Caco-2 (cell line): ENCODE measurements at regions not wholly inside any gene's neighbourhood (a gene's known extent, or its start where the extent isn't known, plus 50 kb on each side); places are given as distances from the start of the nearest gene placed in this dataset.
"Not testable (repeated sequence)": the region's sequence is repeated elsewhere in the genome, so short reads cannot be mapped to it uniquely, and the experiment has no call there.

Experiments
- BruUV-seq: library from RNA; stranded (reverse); fragments of 400-500 nt; replicated peaks from 2 replicates; lab custom pipeline; 2021; lab: Mats Ljungman, UMichigan
- CTCF ChIA-PET: fragments of 300-600 bp; sonication (Branson Sonifier 250); formaldehyde crosslinking; loops from one replicate; lab custom pipeline; 2022; ENCODE audit warnings: antibody characterized with exemption; lab: Charles Lee
- POLR2A ChIA-PET: fragments of 300-600 bp; sonication (Branson Sonifier 250); formaldehyde crosslinking; loops from one replicate; lab custom pipeline; 2022; ENCODE audit warnings: antibody characterized with exemption; lab: Charles Lee
- DNase-seq, 2 experiments: peaks; one replicate each; pipeline versions ENCODE4 v3.0.0 to v3.0.0-alpha.2; 2020 to 2022
- H3K27me3 ChIP-seq: replicated peaks from 2 replicates; pipeline ENCODE4 v1.6.0; 2011; ENCODE audit warnings: low read length; ENCODE audit not compliant: control insufficient read depth, insufficient read depth
- H3K36me3 ChIP-seq: 2 replicates; pipeline ENCODE4 v1.5.1; 2011; ENCODE audit warnings: low read length; ENCODE audit not compliant: control insufficient read depth, insufficient read depth
- H3K4me1 ChIP-seq: fragments of 250-450 bp; sonication (Bioruptor Pico); 2 replicates; pipeline ENCODE4 v1.5.1; 2020; ENCODE audit warnings: mild to moderate bottlenecking
- H3K4me3 ChIP-seq: 2 replicates; pipeline ENCODE4 v1.5.1; 2011; ENCODE audit warnings: low read depth, mild to moderate bottlenecking, control low read depth, low read length
- H3K9me3 ChIP-seq: fragments of 250-450 bp; sonication (Bioruptor Pico); 2 replicates; pipeline ENCODE4 v1.5.1; 2020; ENCODE audit warnings: mild to moderate bottlenecking, moderate library complexity
- H3K27ac Mint-ChIP-seq: one replicate; pipeline ENCODE4 v1.8.0; 2022; ENCODE audit warnings: mixed read lengths; ENCODE audit not compliant: unreplicated experiment
- H3K27me3 Mint-ChIP-seq: one replicate; pipeline ENCODE4 v1.8.0; 2022; ENCODE audit warnings: mixed read lengths; ENCODE audit not compliant: insufficient read depth, unreplicated experiment
- H3K36me3 Mint-ChIP-seq: one replicate; pipeline ENCODE4 v1.8.0; 2022; ENCODE audit warnings: mild to moderate bottlenecking, mixed read lengths; ENCODE audit not compliant: insufficient read depth, unreplicated experiment
- H3K4me1 Mint-ChIP-seq: one replicate; pipeline ENCODE4 v1.8.0; 2022; ENCODE audit warnings: low read depth, mixed read lengths; ENCODE audit not compliant: unreplicated experiment
- H3K4me3 Mint-ChIP-seq: one replicate; pipeline ENCODE4 v1.8.0; 2022; ENCODE audit warnings: mild to moderate bottlenecking, moderate library complexity, mixed read lengths; ENCODE audit not compliant: unreplicated experiment
- H3K9me3 Mint-ChIP-seq: one replicate; pipeline ENCODE4 v1.8.0; 2022; ENCODE audit warnings: mixed read lengths; ENCODE audit not compliant: unreplicated experiment
- intact Hi-C: fragments of 100-400 bp; cut with micrococcal nuclease; formaldehyde crosslinking; loops from one replicate; pipeline ENCODE4 v1.10.0; 2022; ENCODE audit not compliant: unreplicated experiment
- TF ChIP-seq, protein P1 (sequence below), 2 experiments: fragments of 200-600 bp in 1 of 2; IDR thresholded peaks; 1 replicate in 1 of 2; 2 replicates in 1 of 2; pipeline versions ENCODE4 v1.5.1 to v1.8.0; 2011 to 2022; ENCODE audit warnings: antibody characterized with exemption in 1 of 2, control low read depth in 1 of 2, inconsistent platforms in 1 of 2, low read depth in 1 of 2, low read length in 1 of 2, mild to moderate bottlenecking in 1 of 2, moderate library complexity in 1 of 2; ENCODE audit not compliant: insufficient read depth in 1 of 2, severe bottlenecking in 1 of 2, unreplicated experiment in 1 of 2

- Histone ChIP-seq H3K4me3 (no peak overlapping the region), H3K36me3 (no peaks in the 10 kb centered on the region), H3K27me3 (no peaks in the 10 kb centered on the region), H3K9me3 (no peaks in the 10 kb centered on the region), H3K4me1 (no peaks in the 10 kb centered on the region)
- Mint-ChIP-seq H3K36me3 (no peaks in the 10 kb centered on the region), H3K4me1 (no peaks in the 10 kb centered on the region), H3K4me3 (no peak overlapping the region), H3K27ac (no peak overlapping the region), H3K9me3 (no peaks in the 10 kb centered on the region), H3K27me3 (peaks cover 6% of the 10 kb centered on the region)
- POLR2A ChIA-PET = no interaction called here
- CTCF ChIA-PET = interaction anchor here (0.6 kb wide), 1 partner anchor 97 kb away, joined by 3 read pairs; no protein-coding TSS in a partner anchor
- TF ChIP-seq, protein P1, sequence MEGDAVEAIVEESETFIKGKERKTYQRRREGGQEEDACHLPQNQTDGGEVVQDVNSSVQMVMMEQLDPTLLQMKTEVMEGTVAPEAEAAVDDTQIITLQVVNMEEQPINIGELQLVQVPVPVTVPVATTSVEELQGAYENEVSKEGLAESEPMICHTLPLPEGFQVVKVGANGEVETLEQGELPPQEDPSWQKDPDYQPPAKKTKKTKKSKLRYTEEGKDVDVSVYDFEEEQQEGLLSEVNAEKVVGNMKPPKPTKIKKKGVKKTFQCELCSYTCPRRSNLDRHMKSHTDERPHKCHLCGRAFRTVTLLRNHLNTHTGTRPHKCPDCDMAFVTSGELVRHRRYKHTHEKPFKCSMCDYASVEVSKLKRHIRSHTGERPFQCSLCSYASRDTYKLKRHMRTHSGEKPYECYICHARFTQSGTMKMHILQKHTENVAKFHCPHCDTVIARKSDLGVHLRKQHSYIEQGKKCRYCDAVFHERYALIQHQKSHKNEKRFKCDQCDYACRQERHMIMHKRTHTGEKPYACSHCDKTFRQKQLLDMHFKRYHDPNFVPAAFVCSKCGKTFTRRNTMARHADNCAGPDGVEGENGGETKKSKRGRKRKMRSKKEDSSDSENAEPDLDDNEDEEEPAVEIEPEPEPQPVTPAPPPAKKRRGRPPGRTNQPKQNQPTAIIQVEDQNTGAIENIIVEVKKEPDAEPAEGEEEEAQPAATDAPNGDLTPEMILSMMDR (IDR thresholded peaks at IDR 0.05; ENCODE audit: insufficient read depth in 1 of 2, low read depth in 1 of 2, low read length in 1 of 2, severe bottlenecking in 1 of 2, unreplicated experiment in 1 of 2) = no peak
- DNase-seq = no peak
- intact Hi-C loops = no loop called here
- no TSS peak for BruUV-seq
These were observed 108.2 kb downstream of the RAP2A start for GRCh38 chr13:97542102-97542685.

- CTCF ChIA-PET = interaction anchor here (0.6 kb wide), 1 partner anchor 30 kb away, joined by 3 read pairs; no protein-coding TSS in a partner anchor
- H3K4me1 Mint-ChIP-seq = no peaks in the 10 kb centered on the region
- BruUV-seq = no TSS peak
- H3K4me1 ChIP-seq = no peaks in the 10 kb centered on the region
- POLR2A ChIA-PET = no interaction called here
- intact Hi-C loops = no loop called here
- H3K27me3 ChIP-seq = no peaks in the 10 kb centered on the region
- H3K4me3 Mint-ChIP-seq = no peak overlapping the region
- H3K9me3 ChIP-seq = no peaks in the 10 kb centered on the region
- TF ChIP-seq, protein P1 (IDR thresholded peaks at IDR 0.05; ENCODE audit: insufficient read depth in 1 of 2, low read depth in 1 of 2, low read length in 1 of 2, severe bottlenecking in 1 of 2, unreplicated experiment in 1 of 2) = no peak
- no peaks in the 10 kb centered on the region for H3K36me3 ChIP-seq
- H3K9me3 Mint-ChIP-seq = no peaks in the 10 kb centered on the region
- no peaks in the 10 kb centered on the region for H3K36me3 Mint-ChIP-seq
- peaks cover 6% of the 10 kb centered on the region for H3K27me3 Mint-ChIP-seq
- DNase-seq = no peak
- H3K4me3 ChIP-seq = no peak overlapping the region
- H3K27ac Mint-ChIP-seq = no peak overlapping the region
These were observed 110.2 kb downstream of the RAP2A start for GRCh38 chr13:97544031-97544765.

GRCh38 chr13:97544971-97545499 is 111.1 kb downstream of the RAP2A start:
- H3K4me3 Mint-ChIP-seq, CTCF ChIA-PET, intact Hi-C loops, H3K36me3 ChIP-seq, H3K36me3 Mint-ChIP-seq, POLR2A ChIA-PET, H3K27ac Mint-ChIP-seq, H3K4me1 Mint-ChIP-seq, BruUV-seq, H3K9me3 Mint-ChIP-seq, H3K27me3 ChIP-seq, H3K4me1 ChIP-seq, H3K4me3 ChIP-seq, H3K27me3 Mint-ChIP-seq, H3K9me3 ChIP-seq, DNase-seq: not testable (repeated sequence)
